Neural cell (in vitro differentiated cells): ENCODE measurements at regions not wholly inside any gene's neighbourhood (a gene's known extent, or its start where the extent isn't known, plus 50 kb on each side); places are given as distances from the start of the nearest gene placed in this dataset.

Source experiments
- H2AFZ ChIP-seq: fragments of 200-600, 300-800 bp; sonication (generic), shearing (Covaris generic); 2 replicates; pipeline ENCODE4 v1.6.0; 2014; ENCODE audit warnings: low read depth, mild to moderate bottlenecking, antibody characterized with exemption, low read length, moderate library complexity
- H3F3A ChIP-seq: fragments of 200-600 bp; shearing (Covaris generic); 2 replicates; pipeline ENCODE4 v1.6.1; 2016; ENCODE audit warnings: mild to moderate bottlenecking, moderate library complexity, mixed read lengths, antibody characterized with exemption, low read length; ENCODE audit not compliant: insufficient read depth, poor library complexity, severe bottlenecking
- H3K27ac ChIP-seq: fragments of 200-600, 300-800 bp; sonication (generic), shearing (Covaris generic); 2 replicates; pipeline ENCODE4 v1.5.1; 2014; ENCODE audit warnings: mild to moderate bottlenecking, low read length, moderate library complexity
- H3K27me3 ChIP-seq: fragments of 300-800, 200-600 bp; sonication (generic), shearing (Covaris generic); 2 replicates; pipeline ENCODE4 v1.6.0; 2014; ENCODE audit warnings: mild to moderate bottlenecking, low read depth, low read length, moderate library complexity; ENCODE audit not compliant: insufficient read depth
- H3K36me3 ChIP-seq: fragments of 300-800, 200-600 bp; sonication (generic), shearing (Covaris generic); 2 replicates; pipeline ENCODE4 v1.5.1; 2014; ENCODE audit warnings: mild to moderate bottlenecking, antibody characterized with exemption, low read length, moderate library complexity; ENCODE audit not compliant: insufficient read depth
- H3K4me2 ChIP-seq: fragments of 300-800, 200-600 bp; sonication (generic), shearing (Covaris generic); 2 replicates; pipeline ENCODE4 v1.6.0; 2014; ENCODE audit warnings: mild to moderate bottlenecking, low read length
- H3K4me3 ChIP-seq: fragments of 300-800, 200-600 bp; sonication (generic), shearing (Covaris generic); 2 replicates; pipeline ENCODE4 v1.5.1; 2014; ENCODE audit warnings: mild to moderate bottlenecking, low read length, moderate library complexity
- H3K79me2 ChIP-seq: fragments of 200-600 bp; shearing (Covaris generic); replicated peaks from 2 replicates; pipeline ENCODE4 v1.6.0; 2014; ENCODE audit warnings: mild to moderate bottlenecking, low read length, moderate library complexity; ENCODE audit not compliant: insufficient read depth
- H3K9ac ChIP-seq: fragments of 300-800, 200-600 bp; sonication (generic), shearing (Covaris generic); 2 replicates; pipeline ENCODE4 v1.6.1; 2016; ENCODE audit warnings: mild to moderate bottlenecking, low read length, mixed read lengths
- H3K9me2 ChIP-seq: fragments of 200-600 bp; shearing (Covaris generic); 2 replicates; pipeline ENCODE4 v1.6.1; 2016; ENCODE audit warnings: mild to moderate bottlenecking, low read length, mixed read lengths; ENCODE audit not compliant: insufficient read depth
- H3K9me3 ChIP-seq: fragments of 200-600, 300-800 bp; sonication (generic), shearing (Covaris generic); 2 replicates; pipeline ENCODE4 v1.6.1; 2016; ENCODE audit warnings: mild to moderate bottlenecking, mixed run types, low read length, moderate library complexity, mixed read lengths
- H4K20me1 ChIP-seq: fragments of 200-600 bp; shearing (Covaris generic); 2 replicates; pipeline ENCODE4 v1.6.1; 2016; ENCODE audit warnings: mild to moderate bottlenecking, mixed run types; ENCODE audit not compliant: insufficient read depth
- EP300 ChIP-seq: fragments of 450-650 bp; conservative IDR thresholded peaks from 2 replicates; pipeline ENCODE4 v1.6.1; 2014; ENCODE audit warnings: antibody characterized with exemption, mild to moderate bottlenecking, moderate library complexity; ENCODE audit not compliant: poor library complexity, severe bottlenecking
- EZH2 ChIP-seq: fragments of 200-600, 300-800 bp; shearing (Covaris generic), sonication (generic); IDR thresholded peaks from 2 replicates; pipeline ENCODE4 v1.6.1; 2014; ENCODE audit warnings: antibody characterized with exemption, low read length, borderline replicate concordance, mild to moderate bottlenecking; ENCODE audit not compliant: insufficient read depth, poor library complexity, severe bottlenecking
- MXI1 ChIP-seq: fragments of 450-650 bp; conservative IDR thresholded peaks from 2 replicates; pipeline ENCODE4 v1.6.1; 2014; ENCODE audit warnings: antibody characterized with exemption, mild to moderate bottlenecking; ENCODE audit not compliant: poor library complexity, severe bottlenecking
- POLR2AphosphoS5 ChIP-seq: IDR thresholded peaks from 2 replicates; pipeline ENCODE4 v1.6.1; 2012
- RAD21 ChIP-seq: fragments of 450-650 bp; conservative IDR thresholded peaks from 2 replicates; pipeline ENCODE4 v1.6.1; 2014; ENCODE audit warnings: antibody characterized with exemption, mild to moderate bottlenecking, moderate library complexity
- SMC3 ChIP-seq: fragments of 450-650 bp; conservative IDR thresholded peaks from 2 replicates; pipeline ENCODE4 v1.6.1; 2014; ENCODE audit warnings: antibody characterized with exemption, mild to moderate bottlenecking, moderate library complexity; ENCODE audit not compliant: poor library complexity
- TAF1 ChIP-seq: IDR thresholded peaks from 2 replicates; pipeline ENCODE4 v1.6.1; 2012; ENCODE audit warnings: low read depth
- TF ChIP-seq, protein P1 (sequence below): fragments of 450-650 bp; IDR thresholded peaks from 2 replicates; pipeline ENCODE4 v1.5.1; 2014; ENCODE audit warnings: antibody characterized with exemption, mild to moderate bottlenecking, moderate library complexity; ENCODE audit not compliant: poor library complexity, severe bottlenecking
- TF ChIP-seq, protein P2 (sequence below): IDR thresholded peaks from 2 replicates; pipeline ENCODE4 v1.6.1; 2012; ENCODE audit warnings: borderline replicate concordance

DNA sequence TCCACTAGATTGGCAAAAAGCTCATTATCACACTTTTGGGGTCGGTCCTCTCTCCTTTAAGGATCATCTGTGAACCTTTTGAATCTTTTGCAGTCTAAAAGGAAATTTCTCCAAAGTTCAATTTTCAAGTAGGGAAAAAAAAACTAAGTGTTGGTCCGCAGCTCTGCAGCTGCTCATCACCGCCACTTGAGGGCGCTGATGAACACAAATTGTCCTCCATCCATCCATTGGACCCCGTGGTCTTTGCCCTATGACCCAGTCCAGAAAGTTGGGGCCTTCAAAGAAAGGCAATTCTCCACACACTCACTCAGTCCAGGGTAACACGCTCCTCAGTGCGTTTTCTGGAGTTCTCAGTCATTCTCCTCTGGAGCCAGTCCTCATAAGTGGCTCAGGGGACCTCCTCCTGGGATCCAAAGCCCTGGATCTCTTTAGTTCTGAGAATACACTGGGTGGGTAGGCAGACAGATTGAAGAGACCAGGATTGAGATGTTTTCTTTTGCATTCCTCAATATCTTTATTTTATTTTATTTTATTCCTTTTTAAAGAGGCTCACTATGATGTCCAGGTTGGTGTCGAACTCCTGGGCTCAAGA, 63.6 kb upstream of the SLC28A3 start:
- H3K79me2 ChIP-seq: no peaks in the 10 kb centered on the region
- TF ChIP-seq EZH2 (no peak), MXI1 (no peak), POLR2AphosphoS5 (no peak), TAF1 (no peak), RAD21 (peak; percentile 14), SMC3 (peak; percentile 21), EP300 (no peak)
- TF ChIP-seq, protein P1, sequence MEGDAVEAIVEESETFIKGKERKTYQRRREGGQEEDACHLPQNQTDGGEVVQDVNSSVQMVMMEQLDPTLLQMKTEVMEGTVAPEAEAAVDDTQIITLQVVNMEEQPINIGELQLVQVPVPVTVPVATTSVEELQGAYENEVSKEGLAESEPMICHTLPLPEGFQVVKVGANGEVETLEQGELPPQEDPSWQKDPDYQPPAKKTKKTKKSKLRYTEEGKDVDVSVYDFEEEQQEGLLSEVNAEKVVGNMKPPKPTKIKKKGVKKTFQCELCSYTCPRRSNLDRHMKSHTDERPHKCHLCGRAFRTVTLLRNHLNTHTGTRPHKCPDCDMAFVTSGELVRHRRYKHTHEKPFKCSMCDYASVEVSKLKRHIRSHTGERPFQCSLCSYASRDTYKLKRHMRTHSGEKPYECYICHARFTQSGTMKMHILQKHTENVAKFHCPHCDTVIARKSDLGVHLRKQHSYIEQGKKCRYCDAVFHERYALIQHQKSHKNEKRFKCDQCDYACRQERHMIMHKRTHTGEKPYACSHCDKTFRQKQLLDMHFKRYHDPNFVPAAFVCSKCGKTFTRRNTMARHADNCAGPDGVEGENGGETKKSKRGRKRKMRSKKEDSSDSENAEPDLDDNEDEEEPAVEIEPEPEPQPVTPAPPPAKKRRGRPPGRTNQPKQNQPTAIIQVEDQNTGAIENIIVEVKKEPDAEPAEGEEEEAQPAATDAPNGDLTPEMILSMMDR: peak; percentile 39
- TF ChIP-seq, protein P2, sequence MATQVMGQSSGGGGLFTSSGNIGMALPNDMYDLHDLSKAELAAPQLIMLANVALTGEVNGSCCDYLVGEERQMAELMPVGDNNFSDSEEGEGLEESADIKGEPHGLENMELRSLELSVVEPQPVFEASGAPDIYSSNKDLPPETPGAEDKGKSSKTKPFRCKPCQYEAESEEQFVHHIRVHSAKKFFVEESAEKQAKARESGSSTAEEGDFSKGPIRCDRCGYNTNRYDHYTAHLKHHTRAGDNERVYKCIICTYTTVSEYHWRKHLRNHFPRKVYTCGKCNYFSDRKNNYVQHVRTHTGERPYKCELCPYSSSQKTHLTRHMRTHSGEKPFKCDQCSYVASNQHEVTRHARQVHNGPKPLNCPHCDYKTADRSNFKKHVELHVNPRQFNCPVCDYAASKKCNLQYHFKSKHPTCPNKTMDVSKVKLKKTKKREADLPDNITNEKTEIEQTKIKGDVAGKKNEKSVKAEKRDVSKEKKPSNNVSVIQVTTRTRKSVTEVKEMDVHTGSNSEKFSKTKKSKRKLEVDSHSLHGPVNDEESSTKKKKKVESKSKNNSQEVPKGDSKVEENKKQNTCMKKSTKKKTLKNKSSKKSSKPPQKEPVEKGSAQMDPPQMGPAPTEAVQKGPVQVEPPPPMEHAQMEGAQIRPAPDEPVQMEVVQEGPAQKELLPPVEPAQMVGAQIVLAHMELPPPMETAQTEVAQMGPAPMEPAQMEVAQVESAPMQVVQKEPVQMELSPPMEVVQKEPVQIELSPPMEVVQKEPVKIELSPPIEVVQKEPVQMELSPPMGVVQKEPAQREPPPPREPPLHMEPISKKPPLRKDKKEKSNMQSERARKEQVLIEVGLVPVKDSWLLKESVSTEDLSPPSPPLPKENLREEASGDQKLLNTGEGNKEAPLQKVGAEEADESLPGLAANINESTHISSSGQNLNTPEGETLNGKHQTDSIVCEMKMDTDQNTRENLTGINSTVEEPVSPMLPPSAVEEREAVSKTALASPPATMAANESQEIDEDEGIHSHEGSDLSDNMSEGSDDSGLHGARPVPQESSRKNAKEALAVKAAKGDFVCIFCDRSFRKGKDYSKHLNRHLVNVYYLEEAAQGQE: no peak
- no peaks in the 10 kb centered on the region for H3K36me3 ChIP-seq
- H3K9me2 ChIP-seq: no peaks in the 10 kb centered on the region
- no peaks in the 10 kb centered on the region for H3K27me3 ChIP-seq
- H3K9me3 ChIP-seq: no peaks in the 10 kb centered on the region
- H3K27ac ChIP-seq: no peak overlapping the region
- H4K20me1 ChIP-seq: no peaks in the 10 kb centered on the region
- no peak overlapping the region for H3K9ac ChIP-seq
- H3K4me2 ChIP-seq: no peak overlapping the region
- no peaks in the 10 kb centered on the region for H3F3A ChIP-seq
- no peak overlapping the region for H2AFZ ChIP-seq
- no peak overlapping the region for H3K4me3 ChIP-seq

DNA sequence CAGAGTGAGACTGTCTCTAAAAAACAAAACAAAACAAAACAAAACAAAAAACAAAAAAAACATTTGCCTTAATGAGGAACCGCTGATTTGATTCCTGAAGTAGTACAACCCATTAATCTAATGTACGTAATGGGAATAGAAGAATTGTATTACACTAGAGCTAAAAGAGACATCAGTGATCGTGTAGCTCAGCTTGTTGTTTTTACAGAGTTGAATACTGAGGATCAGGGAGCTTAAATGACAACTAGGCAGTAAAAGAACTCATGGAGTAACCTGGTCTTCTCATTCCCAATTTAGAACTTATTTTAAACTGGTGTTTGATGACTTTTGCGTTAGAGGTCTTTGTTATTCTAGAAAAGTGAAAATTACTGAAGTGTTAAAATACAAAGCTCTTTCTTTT, 65.1 kb upstream of the SLC28A3 start:
- TF ChIP-seq EP300 (no peak), TAF1 (no peak), RAD21 (no peak), SMC3 (no peak), POLR2AphosphoS5 (no peak), MXI1 (no peak), EZH2 (no peak)
- TF ChIP-seq, protein P2: no peak
- TF ChIP-seq, protein P1: no peak
- no peak overlapping the region for H3K4me3 ChIP-seq
- no peaks in the 10 kb centered on the region for H3K27me3 ChIP-seq
- H3K36me3 ChIP-seq: no peaks in the 10 kb centered on the region
- H2AFZ ChIP-seq: no peak overlapping the region
- H4K20me1 ChIP-seq: no peaks in the 10 kb centered on the region
- no peak overlapping the region for H3K4me2 ChIP-seq
- H3F3A ChIP-seq: no peaks in the 10 kb centered on the region
- no peaks in the 10 kb centered on the region for H3K9me3 ChIP-seq
- no peak overlapping the region for H3K9ac ChIP-seq
- H3K79me2 ChIP-seq: no peaks in the 10 kb centered on the region
- H3K9me2 ChIP-seq: no peaks in the 10 kb centered on the region
- H3K27ac ChIP-seq: no peak overlapping the region
